ENCODE measurements at regions not wholly inside any gene's neighbourhood (a gene's known extent, or its start where the extent isn't known, plus 50 kb on each side); places are given as distances from the start of the nearest gene placed in this dataset.

- ATAC-seq (ENCODE audit: low FRiP score), result no peak
- no peak for TF ChIP-seq CTCF (IDR thresholded peaks at IDR 0.05)
- no peak for DNase-seq (ENCODE audit: low spot score)
Observed at GRCh38 chr2:20563833-20564232, 87.1 kb downstream of the HS1BP3 start.

GRCh38 chr2:20565101-20565622 is 85.7 kb downstream of the HS1BP3 start:
- no peak for DNase-seq (ENCODE audit: low spot score)
- ATAC-seq (ENCODE audit: low FRiP score), result no peak
- TF ChIP-seq CTCF (IDR thresholded peaks at IDR 0.05), result no peak

- DNase-seq (ENCODE audit: low spot score) (no peak), ATAC-seq (ENCODE audit: low FRiP score) (no peak)
- no peak for TF ChIP-seq CTCF (IDR thresholded peaks at IDR 0.05)
Observed at GRCh38 chr2:20565623-20566236, 85.2 kb downstream of the HS1BP3 start.

GRCh38 chr2:20566331-20566730 is 84.6 kb downstream of the HS1BP3 start:
- DNase-seq (ENCODE audit: low spot score) (no peak), ATAC-seq (ENCODE audit: low FRiP score) (no peak)
- TF ChIP-seq CTCF (IDR thresholded peaks at IDR 0.05), result no peak

- DNase-seq (ENCODE audit: low spot score) (no peak), ATAC-seq (ENCODE audit: low FRiP score) (no peak)
Observed at GRCh38 chr2:20567159-20567925, 83.6 kb downstream of the HS1BP3 start.

More at GRCh38 chr2:20567159-20567925, 83.6 kb downstream of the HS1BP3 start:
- TF ChIP-seq CTCF (IDR thresholded peaks at IDR 0.05), result no peak

Data from omental fat pad (tissue), 3 donors.